Effector CD4-positive, alpha-beta T cell (primary cell): ENCODE measurements at regions not wholly inside any gene's neighbourhood (a gene's known extent, or its start where the extent isn't known, plus 50 kb on each side); places are given as distances from the start of the nearest gene placed in this dataset.

Experiments used
- DNase-seq: peaks from one replicate; pipeline ENCODE4 v3.0.0-alpha.2; 2020

GRCh38 chr11:104325093-104325492, 161.1 kb upstream of the PDGFD start:
- DNase-seq: no peak

GRCh38 chr11:104324276-104324675, 160.3 kb upstream of the PDGFD start:
- no peak for DNase-seq

- DNase-seq: no peak
Observed at GRCh38 chr11:104323841-104324240, 159.9 kb upstream of the PDGFD start.

GRCh38 chr11:104322696-104323095, 158.7 kb upstream of the PDGFD start:
- DNase-seq: no peak

GRCh38 chr11:104320956-104321355, 157.0 kb upstream of the PDGFD start:
- no peak for DNase-seq

GRCh38 chr11:104320097-104320496, 156.2 kb upstream of the PDGFD start:
- DNase-seq: no peak

- no peak for DNase-seq
Observed at GRCh38 chr11:104319396-104319795, 155.4 kb upstream of the PDGFD start.

- no peak for DNase-seq
Observed at GRCh38 chr11:104306862-104307474, 143.0 kb upstream of the PDGFD start.

- no peak for DNase-seq
Observed at GRCh38 chr11:104301776-104302175, 137.8 kb upstream of the PDGFD start.

- DNase-seq: no peak
Observed at GRCh38 chr11:104291646-104292045, 127.7 kb upstream of the PDGFD start.

- no peak for DNase-seq
Observed at GRCh38 chr11:104286129-104286528, 122.2 kb upstream of the PDGFD start.

- DNase-seq: no peak
Observed at GRCh38 chr11:104279587-104279986, 115.6 kb upstream of the PDGFD start.

GRCh38 chr11:104275992-104276391, 112.0 kb upstream of the PDGFD start:
- no peak for DNase-seq

- DNase-seq: no peak
Observed at GRCh38 chr11:104260456-104260855, 96.5 kb upstream of the PDGFD start.

GRCh38 chr11:104259121-104259610, 95.2 kb upstream of the PDGFD start:
- no peak for DNase-seq

- no peak for DNase-seq
Observed at GRCh38 chr11:104256525-104256924, 92.6 kb upstream of the PDGFD start.

GRCh38 chr11:104254347-104254746, 90.4 kb upstream of the PDGFD start:
- no peak for DNase-seq

GRCh38 chr11:104246590-104246989, 82.6 kb upstream of the PDGFD start:
- DNase-seq: no peak

GRCh38 chr11:104238916-104239315, 75.0 kb upstream of the PDGFD start:
- DNase-seq: no peak

- DNase-seq: no peak
Observed at GRCh38 chr11:104225047-104225446, 61.1 kb upstream of the PDGFD start.

- DNase-seq: no peak
Observed at GRCh38 chr11:104222464-104222863, 58.5 kb upstream of the PDGFD start.

GRCh38 chr11:104221455-104221854, 57.5 kb upstream of the PDGFD start:
- DNase-seq: no peak

- DNase-seq: no peak
Observed at GRCh38 chr11:104219096-104219495, 55.1 kb upstream of the PDGFD start.

- DNase-seq: no peak
Observed at GRCh38 chr11:104214517-104214916, 50.6 kb upstream of the PDGFD start.
